ENCODE measurements at regions not wholly inside any gene's neighbourhood (a gene's known extent, or its start where the extent isn't known, plus 50 kb on each side); places are given as distances from the start of the nearest gene placed in this dataset.

- POLR2A ChIA-PET: no interaction called here
- BruUV-seq (replicated peaks): no TSS peak
- no peak for DNase-seq (ENCODE audit: low read depth, low spot score)
Observed at GRCh38 chr15:39336926-39337325, 244.0 kb upstream of the THBS1 start.

GRCh38 chr15:39338251-39338650 is 242.6 kb upstream of the THBS1 start:
- no peaks in the 10 kb centered on the region for H3K9me1 ChIP-seq (replicated peaks; ENCODE audit: control insufficient read depth, extremely low read depth, insufficient read depth, low read length)
- no peak overlapping the region for H3K9ac ChIP-seq (replicated peaks; ENCODE audit: extremely low read depth, insufficient read depth, low read length)
- CTCF ChIA-PET: interaction anchor here (2.0 kb wide), 1 partner anchor 11 kb away, joined by 7 read pairs; no protein-coding TSS in a partner anchor
- H3K27me3 ChIP-seq (ENCODE audit: control insufficient read depth in 2 of 2, insufficient read depth in 2 of 2, low read length in 2 of 2): no peaks in the 10 kb centered on the region
- H3K4me3 ChIP-seq (replicated peaks in 1 of 3; ENCODE audit: insufficient read depth in 1 of 3, low read depth in 1 of 3, low read length in 3 of 3): no peak overlapping the region
- no peaks in the 10 kb centered on the region for H4K20me1 ChIP-seq (replicated peaks; ENCODE audit: control insufficient read depth, extremely low read depth, insufficient read depth, low read length)
- H3K4me1 ChIP-seq (ENCODE audit: control insufficient read depth, extremely low read depth, insufficient read depth, low read length): no peaks in the 10 kb centered on the region
- no peak overlapping the region for H3K27ac ChIP-seq (ENCODE audit: insufficient read depth, low read depth, low read length)
- H3K36me3 ChIP-seq (ENCODE audit: control insufficient read depth in 2 of 2, extremely low read depth in 1 of 2, insufficient read depth in 2 of 2, low read length in 2 of 2): no peaks in the 10 kb centered on the region
- intact Hi-C loops (cut with micrococcal nuclease): no loop called here
- no TSS peak for BruUV-seq (replicated peaks)
- FAIRE-seq: no peak
- dilution Hi-C loops (cut with MboI; ENCODE audit: extremely low pct_ligation_motif_present, low sequenced_read_pairs): no loop called here
- DNase-seq (ENCODE audit: low read depth, low spot score): no peak
- H3K79me2 ChIP-seq (ENCODE audit: control insufficient read depth, insufficient read depth, low read length): no peaks in the 10 kb centered on the region
- H3K4me2 ChIP-seq (ENCODE audit: insufficient read depth, low read length): no peak overlapping the region
- TF ChIP-seq POLR2AphosphoS5 (IDR thresholded peaks at IDR 0.05; ENCODE audit: insufficient read depth, low read depth, low read length) (no peak), MYC (IDR thresholded peaks at IDR 0.05; ENCODE audit: low read depth, low read length) (no peak), FOS (IDR thresholded peaks at IDR 0.05; ENCODE audit: borderline replicate concordance, insufficient read depth, low read length) (no peak), GATA2 (IDR thresholded peaks at IDR 0.05; ENCODE audit: insufficient read depth, insufficient read length, low read depth, low read length) (no peak), CTCF (IDR thresholded peaks at IDR 0.05; ENCODE audit: extremely low read depth in 1 of 2, insufficient read depth in 1 of 2, low read depth in 1 of 2, low read length in 2 of 2) (no peak), EZH2 (IDR thresholded peaks at IDR 0.05; ENCODE audit: borderline replicate concordance, low read depth, low read length, severe bottlenecking) (no peak), JUN (IDR thresholded peaks at IDR 0.05; ENCODE audit: borderline replicate concordance, insufficient read depth, insufficient read length, low read depth) (no peak), POLR2A (IDR thresholded peaks at IDR 0.05; ENCODE audit: low read depth, low read length) (no peak), MAX (IDR thresholded peaks at IDR 0.05; ENCODE audit: insufficient read depth, insufficient read length) (no peak)
- no peaks in the 10 kb centered on the region for H3K9me3 ChIP-seq (replicated peaks; ENCODE audit: control insufficient read depth, insufficient read depth, low read length)
- no peak overlapping the region for H2AFZ ChIP-seq (ENCODE audit: low read depth, low read length)
- POLR2A ChIA-PET: no interaction called here

More at GRCh38 chr15:39336926-39337325, 244.0 kb upstream of the THBS1 start:
- no peaks in the 10 kb centered on the region for H3K36me3 ChIP-seq (ENCODE audit: control insufficient read depth in 2 of 2, extremely low read depth in 1 of 2, insufficient read depth in 2 of 2, low read length in 2 of 2)
- TF ChIP-seq EZH2 (IDR thresholded peaks at IDR 0.05; ENCODE audit: borderline replicate concordance, low read depth, low read length, severe bottlenecking) (no peak), MYC (IDR thresholded peaks at IDR 0.05; ENCODE audit: low read depth, low read length) (no peak), GATA2 (IDR thresholded peaks at IDR 0.05; ENCODE audit: insufficient read depth, insufficient read length, low read depth, low read length) (no peak)
- no peaks in the 10 kb centered on the region for H3K9me1 ChIP-seq (replicated peaks; ENCODE audit: control insufficient read depth, extremely low read depth, insufficient read depth, low read length)
- H4K20me1 ChIP-seq (replicated peaks; ENCODE audit: control insufficient read depth, extremely low read depth, insufficient read depth, low read length): no peaks in the 10 kb centered on the region
- dilution Hi-C loops (cut with MboI; ENCODE audit: extremely low pct_ligation_motif_present, low sequenced_read_pairs) (no loop called here), intact Hi-C loops (cut with micrococcal nuclease) (no loop called here)
- no peaks in the 10 kb centered on the region for H3K27me3 ChIP-seq (ENCODE audit: control insufficient read depth in 2 of 2, insufficient read depth in 2 of 2, low read length in 2 of 2)
- FAIRE-seq: no peak
- H3K9me3 ChIP-seq (replicated peaks; ENCODE audit: control insufficient read depth, insufficient read depth, low read length): no peaks in the 10 kb centered on the region
- H3K27ac ChIP-seq (ENCODE audit: insufficient read depth, low read depth, low read length): no peak overlapping the region
- H3K4me3 ChIP-seq (replicated peaks in 1 of 3; ENCODE audit: insufficient read depth in 1 of 3, low read depth in 1 of 3, low read length in 3 of 3): no peak overlapping the region
- no peaks in the 10 kb centered on the region for H3K4me1 ChIP-seq (ENCODE audit: control insufficient read depth, extremely low read depth, insufficient read depth, low read length)
- no peaks in the 10 kb centered on the region for H3K79me2 ChIP-seq (ENCODE audit: control insufficient read depth, insufficient read depth, low read length)
- CTCF ChIA-PET: interaction anchor here (2.0 to 2.1 kb wide), 2 partner anchors 10 to 15 kb away, joined by 4 to 7 read pairs; no protein-coding TSS in a partner anchor
- no peak overlapping the region for H3K9ac ChIP-seq (replicated peaks; ENCODE audit: extremely low read depth, insufficient read depth, low read length)
- no peak overlapping the region for H2AFZ ChIP-seq (ENCODE audit: low read depth, low read length)
- no peak overlapping the region for H3K4me2 ChIP-seq (ENCODE audit: insufficient read depth, low read length)

Data from endothelial cell of umbilical vein (primary cell).